Astrocyte (in vitro differentiated cells and primary cell): ENCODE measurements at regions not wholly inside any gene's neighbourhood (a gene's known extent, or its start where the extent isn't known, plus 50 kb on each side); places are given as distances from the start of the nearest gene placed in this dataset.

Source experiments
- DNase-seq: peaks from one replicate; pipeline ENCODE4 v3.0.0-alpha.2; 2010; ENCODE audit warnings: low read depth
- FAIRE-seq: peaks from 2 replicates; lab custom pipeline; 2011; peaks lifted over from hg19 to GRCh38; lab: Jason Lieb, UNC
- H2AFZ ChIP-seq: 2 replicates; pipeline ENCODE4 v1.6.0; 2012; ENCODE audit warnings: low read depth, low read length, inconsistent platforms
- H3K27ac ChIP-seq: 2 replicates; pipeline ENCODE4 v1.5.1; 2011; ENCODE audit warnings: low read depth, low read length, inconsistent platforms
- H3K27me3 ChIP-seq: 2 replicates; pipeline ENCODE4 v1.6.0; 2011; ENCODE audit warnings: low read length, inconsistent platforms; ENCODE audit not compliant: insufficient read depth
- H3K36me3 ChIP-seq: 2 replicates; pipeline ENCODE4 v1.5.1; 2011; ENCODE audit warnings: low read length, inconsistent platforms; ENCODE audit not compliant: insufficient read depth
- H3K4me1 ChIP-seq: 2 replicates; pipeline ENCODE4 v1.5.1; 2011; ENCODE audit warnings: low read length, inconsistent platforms; ENCODE audit not compliant: insufficient read depth
- H3K4me2 ChIP-seq: 2 replicates; pipeline ENCODE4 v1.6.0; 2012; ENCODE audit warnings: low read length, inconsistent platforms
- H3K4me3 ChIP-seq: 2 replicates; pipeline ENCODE4 v1.5.1; 2011; ENCODE audit warnings: low read depth, mild to moderate bottlenecking, low read length, inconsistent platforms; ENCODE audit not compliant: insufficient read depth
- H3K79me2 ChIP-seq: 2 replicates; pipeline ENCODE4 v1.6.0; 2012; ENCODE audit warnings: mild to moderate bottlenecking, low read length, inconsistent platforms; ENCODE audit not compliant: insufficient read depth
- H3K9ac ChIP-seq: 2 replicates; pipeline ENCODE4 v1.6.0; 2012; ENCODE audit warnings: mild to moderate bottlenecking, low read length, inconsistent platforms
- H3K9me3 ChIP-seq: 2 replicates; pipeline ENCODE4 v1.5.1; 2012; ENCODE audit warnings: low read depth, mild to moderate bottlenecking, low read length, inconsistent platforms; ENCODE audit not compliant: insufficient read depth
- H4K20me1 ChIP-seq: 2 replicates; pipeline ENCODE4 v1.6.0; 2012; ENCODE audit warnings: low read length, inconsistent platforms; ENCODE audit not compliant: insufficient read depth
- H3K27ac Mint-ChIP-seq: one replicate; pipeline ENCODE4 v1.8.0; 2021; ENCODE audit warnings: mild to moderate bottlenecking, mixed read lengths; ENCODE audit not compliant: unreplicated experiment
- H3K27me3 Mint-ChIP-seq: one replicate; pipeline ENCODE4 v1.8.0; 2021; ENCODE audit warnings: low read depth, mixed read lengths; ENCODE audit not compliant: unreplicated experiment
- H3K36me3 Mint-ChIP-seq: one replicate; pipeline ENCODE4 v1.8.0; 2021; ENCODE audit warnings: low read depth, mixed read lengths; ENCODE audit not compliant: unreplicated experiment
- H3K4me1 Mint-ChIP-seq: one replicate; pipeline ENCODE4 v1.8.0; 2021; ENCODE audit warnings: low read depth, mixed read lengths; ENCODE audit not compliant: unreplicated experiment
- H3K4me3 Mint-ChIP-seq: one replicate; pipeline ENCODE4 v1.8.0; 2021; ENCODE audit warnings: mild to moderate bottlenecking, moderate library complexity, mixed read lengths; ENCODE audit not compliant: unreplicated experiment
- H3K9me3 Mint-ChIP-seq: one replicate; pipeline ENCODE4 v1.8.0; 2021; ENCODE audit warnings: mild to moderate bottlenecking, mixed read lengths; ENCODE audit not compliant: unreplicated experiment
- EZH2 ChIP-seq: IDR thresholded peaks from 2 replicates; pipeline ENCODE4 v1.6.1; 2012; ENCODE audit warnings: mild to moderate bottlenecking, low read length, inconsistent platforms; ENCODE audit not compliant: insufficient read depth
- TF ChIP-seq, protein P1 (sequence below): IDR thresholded peaks from 2 replicates; pipeline ENCODE4 v1.5.1; 2011; ENCODE audit warnings: low read depth, mild to moderate bottlenecking, inconsistent platforms, low read length, moderate library complexity; ENCODE audit not compliant: insufficient read depth

DNA sequence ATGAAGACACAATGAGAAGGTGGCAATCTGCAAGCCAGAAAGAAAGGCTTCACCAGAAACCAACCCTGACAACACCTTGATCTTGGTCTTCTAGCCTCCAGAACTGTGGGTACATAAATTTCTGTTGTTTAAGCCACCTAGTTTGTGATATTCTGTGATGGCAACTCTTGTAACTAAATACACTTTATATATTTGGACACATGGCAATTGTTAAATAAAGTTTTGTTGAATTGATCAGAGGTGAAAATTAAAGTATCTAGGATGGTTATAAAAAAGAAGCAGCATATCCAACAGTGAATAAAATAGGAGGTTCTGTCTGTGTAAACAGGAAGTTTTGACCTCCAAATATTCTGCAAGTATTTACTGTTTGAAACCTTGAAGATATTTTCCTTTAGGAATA is 516.3 kb downstream of the SOX5 start:
- Mint-ChIP-seq H3K27me3 (no peaks in the 10 kb centered on the region), H3K27ac (no peak overlapping the region), H3K36me3 (no peaks in the 10 kb centered on the region), H3K9me3 (no peaks in the 10 kb centered on the region), H3K4me3 (no peak overlapping the region), H3K4me1 (peaks cover 3% of the 10 kb centered on the region)
- FAIRE-seq (no peak), DNase-seq (no peak)
- no peaks in the 10 kb centered on the region for H4K20me1 ChIP-seq
- no peak overlapping the region for H3K27ac ChIP-seq
- TF ChIP-seq EZH2: no peak
- no peaks in the 10 kb centered on the region for H3K4me1 ChIP-seq
- no peak overlapping the region for H3K9ac ChIP-seq
- H3K4me3 ChIP-seq: no peak overlapping the region
- no peak overlapping the region for H2AFZ ChIP-seq
- H3K9me3 ChIP-seq: no peaks in the 10 kb centered on the region
- H3K79me2 ChIP-seq: no peaks in the 10 kb centered on the region
- no peaks in the 10 kb centered on the region for H3K36me3 ChIP-seq
- H3K4me2 ChIP-seq: no peak overlapping the region
- H3K27me3 ChIP-seq: no peaks in the 10 kb centered on the region

DNA sequence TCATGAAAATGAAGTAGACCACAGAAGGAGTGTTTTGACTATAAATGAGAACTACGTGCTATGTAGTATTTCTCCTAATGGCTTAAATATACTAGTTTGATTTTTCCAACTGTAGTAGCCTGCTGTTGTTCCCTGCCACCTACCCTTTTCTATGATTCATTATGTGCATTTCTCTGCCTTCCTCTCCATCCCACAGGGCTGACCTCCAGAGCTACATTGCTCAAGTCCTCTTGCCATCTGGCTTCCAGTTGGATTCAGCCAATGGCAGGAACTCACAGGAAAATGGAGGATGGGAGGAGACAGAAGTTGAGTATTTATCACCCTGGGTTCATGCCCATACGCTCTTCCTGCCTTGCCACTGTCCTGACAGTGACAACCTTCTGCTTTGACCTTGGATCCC is 515.3 kb downstream of the SOX5 start:
- Histone ChIP-seq H3K27ac (no peak overlapping the region), H3K27me3 (no peaks in the 10 kb centered on the region), H3K4me1 (no peaks in the 10 kb centered on the region), H2AFZ (no peak overlapping the region), H3K9me3 (no peaks in the 10 kb centered on the region), H3K79me2 (no peaks in the 10 kb centered on the region), H3K4me2 (no peak overlapping the region), H3K9ac (no peak overlapping the region), H4K20me1 (no peaks in the 10 kb centered on the region), H3K4me3 (no peak overlapping the region), H3K36me3 (no peaks in the 10 kb centered on the region)
- Mint-ChIP-seq H3K4me1 (peaks cover 3% of the 10 kb centered on the region), H3K9me3 (no peaks in the 10 kb centered on the region), H3K27me3 (no peaks in the 10 kb centered on the region), H3K27ac (no peak overlapping the region), H3K4me3 (no peak overlapping the region), H3K36me3 (no peaks in the 10 kb centered on the region)
- no peak for DNase-seq
- no peak for TF ChIP-seq EZH2
- TF ChIP-seq, protein P1, sequence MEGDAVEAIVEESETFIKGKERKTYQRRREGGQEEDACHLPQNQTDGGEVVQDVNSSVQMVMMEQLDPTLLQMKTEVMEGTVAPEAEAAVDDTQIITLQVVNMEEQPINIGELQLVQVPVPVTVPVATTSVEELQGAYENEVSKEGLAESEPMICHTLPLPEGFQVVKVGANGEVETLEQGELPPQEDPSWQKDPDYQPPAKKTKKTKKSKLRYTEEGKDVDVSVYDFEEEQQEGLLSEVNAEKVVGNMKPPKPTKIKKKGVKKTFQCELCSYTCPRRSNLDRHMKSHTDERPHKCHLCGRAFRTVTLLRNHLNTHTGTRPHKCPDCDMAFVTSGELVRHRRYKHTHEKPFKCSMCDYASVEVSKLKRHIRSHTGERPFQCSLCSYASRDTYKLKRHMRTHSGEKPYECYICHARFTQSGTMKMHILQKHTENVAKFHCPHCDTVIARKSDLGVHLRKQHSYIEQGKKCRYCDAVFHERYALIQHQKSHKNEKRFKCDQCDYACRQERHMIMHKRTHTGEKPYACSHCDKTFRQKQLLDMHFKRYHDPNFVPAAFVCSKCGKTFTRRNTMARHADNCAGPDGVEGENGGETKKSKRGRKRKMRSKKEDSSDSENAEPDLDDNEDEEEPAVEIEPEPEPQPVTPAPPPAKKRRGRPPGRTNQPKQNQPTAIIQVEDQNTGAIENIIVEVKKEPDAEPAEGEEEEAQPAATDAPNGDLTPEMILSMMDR: no peak
- FAIRE-seq: no peak

DNA sequence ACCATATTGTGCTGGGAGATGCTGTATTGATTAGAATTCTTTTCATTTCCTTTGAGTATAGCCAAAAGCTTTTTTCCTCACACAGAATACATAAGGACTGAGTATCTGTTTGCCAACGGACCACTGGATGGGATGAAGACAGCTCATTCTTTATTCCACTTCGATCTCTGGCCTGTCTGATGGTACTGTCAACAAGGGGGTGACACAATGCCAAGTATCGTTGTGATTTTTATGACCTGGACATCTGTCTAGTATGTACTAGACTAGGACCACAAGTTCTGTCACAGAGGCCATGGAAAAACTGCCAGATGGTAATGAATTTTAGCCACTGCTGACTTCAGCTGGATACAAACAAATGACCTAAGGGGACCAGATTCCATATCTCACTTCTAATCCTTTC is 502.7 kb downstream of the SOX5 start:
- Mint-ChIP-seq H3K4me1 (no peaks in the 10 kb centered on the region), H3K27ac (no peak overlapping the region), H3K4me3 (no peak overlapping the region), H3K36me3 (no peaks in the 10 kb centered on the region), H3K27me3 (no peaks in the 10 kb centered on the region), H3K9me3 (peaks cover 5% of the 10 kb centered on the region)
- Histone ChIP-seq H3K4me3 (no peak overlapping the region), H3K27me3 (no peaks in the 10 kb centered on the region), H3K36me3 (no peaks in the 10 kb centered on the region), H3K27ac (no peak overlapping the region), H3K4me2 (no peak overlapping the region), H3K9me3 (no peaks in the 10 kb centered on the region), H4K20me1 (no peaks in the 10 kb centered on the region), H2AFZ (no peak overlapping the region), H3K79me2 (no peaks in the 10 kb centered on the region), H3K4me1 (no peaks in the 10 kb centered on the region), H3K9ac (no peak overlapping the region)
- no peak for FAIRE-seq
- no peak for DNase-seq
- TF ChIP-seq EZH2: no peak
- TF ChIP-seq, protein P1: no peak
